ENCODE measurements at regions not wholly inside any gene's neighbourhood (a gene's known extent, or its start where the extent isn't known, plus 50 kb on each side); places are given as distances from the start of the nearest gene placed in this dataset.

- H3K9me3 Mint-ChIP-seq = no peaks in the 10 kb centered on the region
- TF ChIP-seq FOXK1 (CRISPR knock-in tag; IDR thresholded peaks at IDR 0.05) (no peak), NFATC4 (CRISPR knock-in tag; IDR thresholded peaks at IDR 0.05) (no peak), E2F5 (CRISPR knock-in tag; IDR thresholded peaks at IDR 0.05) (no peak), RELA (CRISPR knock-in tag; IDR thresholded peaks at IDR 0.05; ENCODE audit: borderline replicate concordance) (no peak), ZNF121 (CRISPR knock-in tag; IDR thresholded peaks at IDR 0.05) (no peak), TEAD4 (CRISPR knock-in tag; IDR thresholded peaks at IDR 0.05) (no peak), TEAD1 (CRISPR knock-in tag; IDR thresholded peaks at IDR 0.05) (no peak), MLX (CRISPR knock-in tag; IDR thresholded peaks at IDR 0.05) (no peak), CREB1 (CRISPR knock-in tag; IDR thresholded peaks at IDR 0.05) (no peak), MXD4 (CRISPR knock-in tag; IDR thresholded peaks at IDR 0.05; ENCODE audit: borderline replicate concordance) (no peak), ATF1 (CRISPR knock-in tag; IDR thresholded peaks at IDR 0.05) (no peak), KAT7 (CRISPR knock-in tag; IDR thresholded peaks at IDR 0.05; ENCODE audit: borderline replicate concordance) (no peak)
- TF ChIP-seq, protein P1, sequence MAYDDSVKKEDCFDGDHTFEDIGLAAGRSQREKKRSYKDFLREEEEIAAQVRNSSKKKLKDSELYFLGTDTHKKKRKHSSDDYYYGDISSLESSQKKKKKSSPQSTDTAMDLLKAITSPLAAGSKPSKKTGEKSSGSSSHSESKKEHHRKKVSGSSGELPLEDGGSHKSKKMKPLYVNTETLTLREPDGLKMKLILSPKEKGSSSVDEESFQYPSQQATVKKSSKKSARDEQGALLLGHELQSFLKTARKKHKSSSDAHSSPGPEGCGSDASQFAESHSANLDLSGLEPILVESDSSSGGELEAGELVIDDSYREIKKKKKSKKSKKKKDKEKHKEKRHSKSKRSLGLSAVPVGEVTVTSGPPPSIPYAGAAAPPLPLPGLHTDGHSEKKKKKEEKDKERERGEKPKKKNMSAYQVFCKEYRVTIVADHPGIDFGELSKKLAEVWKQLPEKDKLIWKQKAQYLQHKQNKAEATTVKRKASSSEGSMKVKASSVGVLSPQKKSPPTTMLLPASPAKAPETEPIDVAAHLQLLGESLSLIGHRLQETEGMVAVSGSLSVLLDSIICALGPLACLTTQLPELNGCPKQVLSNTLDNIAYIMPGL (CRISPR knock-in tag; IDR thresholded peaks at IDR 0.05) = no peak
- TF ChIP-seq, protein P2, sequence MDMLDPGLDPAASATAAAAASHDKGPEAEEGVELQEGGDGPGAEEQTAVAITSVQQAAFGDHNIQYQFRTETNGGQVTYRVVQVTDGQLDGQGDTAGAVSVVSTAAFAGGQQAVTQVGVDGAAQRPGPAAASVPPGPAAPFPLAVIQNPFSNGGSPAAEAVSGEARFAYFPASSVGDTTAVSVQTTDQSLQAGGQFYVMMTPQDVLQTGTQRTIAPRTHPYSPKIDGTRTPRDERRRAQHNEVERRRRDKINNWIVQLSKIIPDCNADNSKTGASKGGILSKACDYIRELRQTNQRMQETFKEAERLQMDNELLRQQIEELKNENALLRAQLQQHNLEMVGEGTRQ (CRISPR knock-in tag; IDR thresholded peaks at IDR 0.05) = no peak
- TF ChIP-seq, protein P3, sequence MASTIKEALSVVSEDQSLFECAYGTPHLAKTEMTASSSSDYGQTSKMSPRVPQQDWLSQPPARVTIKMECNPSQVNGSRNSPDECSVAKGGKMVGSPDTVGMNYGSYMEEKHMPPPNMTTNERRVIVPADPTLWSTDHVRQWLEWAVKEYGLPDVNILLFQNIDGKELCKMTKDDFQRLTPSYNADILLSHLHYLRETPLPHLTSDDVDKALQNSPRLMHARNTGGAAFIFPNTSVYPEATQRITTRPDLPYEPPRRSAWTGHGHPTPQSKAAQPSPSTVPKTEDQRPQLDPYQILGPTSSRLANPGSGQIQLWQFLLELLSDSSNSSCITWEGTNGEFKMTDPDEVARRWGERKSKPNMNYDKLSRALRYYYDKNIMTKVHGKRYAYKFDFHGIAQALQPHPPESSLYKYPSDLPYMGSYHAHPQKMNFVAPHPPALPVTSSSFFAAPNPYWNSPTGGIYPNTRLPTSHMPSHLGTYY (CRISPR knock-in tag; IDR thresholded peaks at IDR 0.05) = no peak
- TF ChIP-seq, protein P4, sequence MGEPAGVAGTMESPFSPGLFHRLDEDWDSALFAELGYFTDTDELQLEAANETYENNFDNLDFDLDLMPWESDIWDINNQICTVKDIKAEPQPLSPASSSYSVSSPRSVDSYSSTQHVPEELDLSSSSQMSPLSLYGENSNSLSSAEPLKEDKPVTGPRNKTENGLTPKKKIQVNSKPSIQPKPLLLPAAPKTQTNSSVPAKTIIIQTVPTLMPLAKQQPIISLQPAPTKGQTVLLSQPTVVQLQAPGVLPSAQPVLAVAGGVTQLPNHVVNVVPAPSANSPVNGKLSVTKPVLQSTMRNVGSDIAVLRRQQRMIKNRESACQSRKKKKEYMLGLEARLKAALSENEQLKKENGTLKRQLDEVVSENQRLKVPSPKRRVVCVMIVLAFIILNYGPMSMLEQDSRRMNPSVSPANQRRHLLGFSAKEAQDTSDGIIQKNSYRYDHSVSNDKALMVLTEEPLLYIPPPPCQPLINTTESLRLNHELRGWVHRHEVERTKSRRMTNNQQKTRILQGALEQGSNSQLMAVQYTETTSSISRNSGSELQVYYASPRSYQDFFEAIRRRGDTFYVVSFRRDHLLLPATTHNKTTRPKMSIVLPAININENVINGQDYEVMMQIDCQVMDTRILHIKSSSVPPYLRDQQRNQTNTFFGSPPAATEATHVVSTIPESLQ (CRISPR knock-in tag; IDR thresholded peaks at IDR 0.05) = no peak
- TF ChIP-seq, protein P5, sequence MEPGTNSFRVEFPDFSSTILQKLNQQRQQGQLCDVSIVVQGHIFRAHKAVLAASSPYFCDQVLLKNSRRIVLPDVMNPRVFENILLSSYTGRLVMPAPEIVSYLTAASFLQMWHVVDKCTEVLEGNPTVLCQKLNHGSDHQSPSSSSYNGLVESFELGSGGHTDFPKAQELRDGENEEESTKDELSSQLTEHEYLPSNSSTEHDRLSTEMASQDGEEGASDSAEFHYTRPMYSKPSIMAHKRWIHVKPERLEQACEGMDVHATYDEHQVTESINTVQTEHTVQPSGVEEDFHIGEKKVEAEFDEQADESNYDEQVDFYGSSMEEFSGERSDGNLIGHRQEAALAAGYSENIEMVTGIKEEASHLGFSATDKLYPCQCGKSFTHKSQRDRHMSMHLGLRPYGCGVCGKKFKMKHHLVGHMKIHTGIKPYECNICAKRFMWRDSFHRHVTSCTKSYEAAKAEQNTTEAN (CRISPR knock-in tag; IDR thresholded peaks at IDR 0.05) = no peak
- TF ChIP-seq, protein P6, sequence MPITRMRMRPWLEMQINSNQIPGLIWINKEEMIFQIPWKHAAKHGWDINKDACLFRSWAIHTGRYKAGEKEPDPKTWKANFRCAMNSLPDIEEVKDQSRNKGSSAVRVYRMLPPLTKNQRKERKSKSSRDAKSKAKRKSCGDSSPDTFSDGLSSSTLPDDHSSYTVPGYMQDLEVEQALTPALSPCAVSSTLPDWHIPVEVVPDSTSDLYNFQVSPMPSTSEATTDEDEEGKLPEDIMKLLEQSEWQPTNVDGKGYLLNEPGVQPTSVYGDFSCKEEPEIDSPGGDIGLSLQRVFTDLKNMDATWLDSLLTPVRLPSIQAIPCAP (CRISPR knock-in tag; IDR thresholded peaks at IDR 0.05) = no peak
- H3K4me1 Mint-ChIP-seq = peaks cover 28% of the 10 kb centered on the region
- DNase-seq (ENCODE audit: low spot score) (no peak), ATAC-seq (peak; percentile 32; the same call in 1 of the 2 replicates)
- no peak overlapping the region for H3K27ac Mint-ChIP-seq
- no peak overlapping the region for H3K4me3 Mint-ChIP-seq
- no peaks in the 10 kb centered on the region for H3K36me3 Mint-ChIP-seq
- peaks cover 53% of the 10 kb centered on the region for H3K27me3 Mint-ChIP-seq (ENCODE audit: low read depth)
- POLR2A ChIA-PET = no interaction called here
- CTCF ChIA-PET = no interaction called here
Measured at GRCh38 chr14:84643446-84643845, 886.5 kb upstream of the FLRT2 start.

Measured in WTC11 (cell line).